BJ (cell line): ENCODE measurements at regions not wholly inside any gene's neighbourhood (a gene's known extent, or its start where the extent isn't known, plus 50 kb on each side); places are given as distances from the start of the nearest gene placed in this dataset.

Experiments used
- CTCF ChIA-PET: fragments of 350-600 bp; formaldehyde crosslinking; extraction: SDS; loops from one replicate; lab custom pipeline; 2021; ENCODE audit warnings: antibody characterized with exemption, inconsistent platforms; lab: Yijun Ruan, JAX
- POLR2A ChIA-PET: fragments of 300-600 bp; sonication (Branson Sonifier 250); formaldehyde crosslinking; extraction: SDS; loops from one replicate; lab custom pipeline; 2021; ENCODE audit warnings: antibody characterized with exemption; lab: Charles Lee
- DNase-seq: peaks from one replicate; pipeline ENCODE4 v3.0.0-alpha.2; 2011; ENCODE audit warnings: low read depth
- H3K27me3 ChIP-seq: 2 replicates; pipeline ENCODE4 v1.6.0; 2011; ENCODE audit warnings: low read length; ENCODE audit not compliant: control insufficient read depth, insufficient read depth
- H3K36me3 ChIP-seq: 2 replicates; pipeline ENCODE4 v1.5.1; 2011; ENCODE audit warnings: low read length; ENCODE audit not compliant: control insufficient read depth, insufficient read depth
- H3K4me3 ChIP-seq: 2 replicates; pipeline ENCODE4 v1.5.1; 2011; ENCODE audit warnings: low read depth, mild to moderate bottlenecking, control low read depth, low read length
- TF ChIP-seq, protein P1 (sequence below): IDR thresholded peaks from 2 replicates; pipeline ENCODE4 v1.5.1; 2011; ENCODE audit warnings: low read depth, mild to moderate bottlenecking, control low read depth, inconsistent platforms, low read length, moderate library complexity; ENCODE audit not compliant: insufficient read depth

DNA sequence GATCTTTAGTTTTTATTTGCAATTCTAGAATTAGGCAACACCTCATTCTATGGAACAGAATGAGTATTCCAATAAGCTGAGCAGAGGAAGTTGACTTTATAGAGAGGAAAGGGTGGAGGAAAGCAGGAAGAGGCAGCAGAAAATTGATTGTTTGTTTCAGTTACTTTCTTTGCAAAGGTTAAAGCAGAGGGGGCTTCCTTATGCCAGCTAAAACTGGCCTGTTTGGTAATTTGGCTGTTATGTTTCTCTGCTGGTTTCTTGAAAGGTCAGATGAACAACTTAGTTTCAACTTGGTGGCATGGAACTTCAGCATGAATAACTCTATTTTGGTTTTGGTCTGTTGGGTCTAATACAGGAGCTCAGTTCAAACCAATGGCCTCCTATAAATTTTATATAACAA lies 190.9 kb upstream of the IL12A start:
- ChIA-PET POLR2A (no interaction called here), CTCF (interaction anchor here (1.3 to 2.0 kb wide), 4 partner anchors 10 to 181 kb away, joined by 3 to 10 read pairs (median 6); no protein-coding TSS in a partner anchor)
- no peak for DNase-seq
- Histone ChIP-seq H3K27me3 (no peaks in the 10 kb centered on the region), H3K4me3 (no peak overlapping the region), H3K36me3 (no peaks in the 10 kb centered on the region)
- TF ChIP-seq, protein P1, sequence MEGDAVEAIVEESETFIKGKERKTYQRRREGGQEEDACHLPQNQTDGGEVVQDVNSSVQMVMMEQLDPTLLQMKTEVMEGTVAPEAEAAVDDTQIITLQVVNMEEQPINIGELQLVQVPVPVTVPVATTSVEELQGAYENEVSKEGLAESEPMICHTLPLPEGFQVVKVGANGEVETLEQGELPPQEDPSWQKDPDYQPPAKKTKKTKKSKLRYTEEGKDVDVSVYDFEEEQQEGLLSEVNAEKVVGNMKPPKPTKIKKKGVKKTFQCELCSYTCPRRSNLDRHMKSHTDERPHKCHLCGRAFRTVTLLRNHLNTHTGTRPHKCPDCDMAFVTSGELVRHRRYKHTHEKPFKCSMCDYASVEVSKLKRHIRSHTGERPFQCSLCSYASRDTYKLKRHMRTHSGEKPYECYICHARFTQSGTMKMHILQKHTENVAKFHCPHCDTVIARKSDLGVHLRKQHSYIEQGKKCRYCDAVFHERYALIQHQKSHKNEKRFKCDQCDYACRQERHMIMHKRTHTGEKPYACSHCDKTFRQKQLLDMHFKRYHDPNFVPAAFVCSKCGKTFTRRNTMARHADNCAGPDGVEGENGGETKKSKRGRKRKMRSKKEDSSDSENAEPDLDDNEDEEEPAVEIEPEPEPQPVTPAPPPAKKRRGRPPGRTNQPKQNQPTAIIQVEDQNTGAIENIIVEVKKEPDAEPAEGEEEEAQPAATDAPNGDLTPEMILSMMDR, result no peak

DNA sequence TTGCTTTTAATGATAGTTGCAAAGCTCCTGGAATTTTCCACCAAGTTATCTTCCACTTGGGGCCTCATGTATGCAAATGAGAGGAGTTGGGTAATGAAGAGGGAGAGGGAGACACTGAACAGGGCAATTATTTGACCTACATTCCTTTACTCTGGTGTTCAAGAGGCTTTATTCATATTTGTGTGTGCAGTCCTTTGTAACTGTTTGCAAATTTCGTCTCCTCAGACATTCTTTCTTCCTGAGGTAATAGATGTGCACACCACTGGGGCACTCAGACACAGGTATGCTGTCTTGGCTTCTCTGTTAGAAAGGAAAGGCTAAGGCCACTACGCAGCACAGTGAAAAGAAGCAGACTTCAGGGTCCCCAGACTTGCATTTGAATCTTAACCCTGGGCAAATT lies 189.7 kb upstream of the IL12A start:
- CTCF ChIA-PET, result interaction anchor here (0.6 to 2.0 kb wide), 7 partner anchors 11 to 182 kb away, joined by 3 to 10 read pairs (median 5); no protein-coding TSS in a partner anchor
- H3K27me3 ChIP-seq, result no peaks in the 10 kb centered on the region

GRCh38 chr3:159800434-159801155 lies 188.0 kb upstream of the IL12A start:
- TF ChIP-seq, protein P1, result no peak
- ChIA-PET CTCF (interaction anchor here (0.6 to 1.8 kb wide), 8 partner anchors 16 to 479 kb away, joined by 3 to 7 read pairs (median 4); no protein-coding TSS in a partner anchor), POLR2A (no interaction called here)
- no peak for DNase-seq
- Histone ChIP-seq H3K27me3 (no peaks in the 10 kb centered on the region), H3K4me3 (no peak overlapping the region), H3K36me3 (no peaks in the 10 kb centered on the region; the same call in 1 of the 2 replicates)

More for the DNA sequence above, 189.7 kb upstream of the IL12A start:
- no peak overlapping the region for H3K4me3 ChIP-seq
- no peaks in the 10 kb centered on the region; the same call in 1 of the 2 replicates for H3K36me3 ChIP-seq
- POLR2A ChIA-PET, result interaction anchor here (0.6 kb wide), 1 partner anchor 58 kb away, joined by 3 read pairs; no protein-coding TSS in a partner anchor
- DNase-seq, result peak; percentile 29
- TF ChIP-seq, protein P1, result no peak

DNA sequence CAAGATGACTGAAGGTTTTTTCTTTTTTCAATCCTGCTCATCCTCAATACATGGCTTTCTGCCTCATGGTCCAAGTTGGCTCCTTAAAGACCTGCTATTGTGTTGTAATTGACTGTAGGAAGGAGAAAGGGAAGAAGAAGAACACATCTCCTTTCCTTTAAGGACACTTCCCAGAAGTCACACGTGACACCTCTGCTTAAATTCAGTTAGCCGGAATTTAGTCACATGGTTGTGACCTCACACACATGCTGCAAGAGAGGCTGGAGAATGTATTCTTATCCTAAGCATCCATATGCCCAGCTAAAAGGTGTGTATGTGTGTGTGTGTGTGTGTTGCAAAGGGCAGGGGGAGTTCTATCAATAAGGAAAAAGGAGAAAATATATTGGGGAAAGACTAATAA lies 185.8 kb upstream of the IL12A start:
- TF ChIP-seq, protein P1, result no peak
- ChIA-PET POLR2A (no interaction called here), CTCF (interaction anchor here (1.0 to 6.4 kb wide), 5 partner anchors 12 to 203 kb away, joined by 3 to 78 read pairs (median 11); no protein-coding TSS in a partner anchor)
- H3K36me3 ChIP-seq, result no peaks in the 10 kb centered on the region; the same call in 1 of the 2 replicates
- no peak overlapping the region for H3K4me3 ChIP-seq
- DNase-seq, result no peak
- no peaks in the 10 kb centered on the region for H3K27me3 ChIP-seq

- no peaks in the 10 kb centered on the region for H3K27me3 ChIP-seq
- TF ChIP-seq, protein P1, result no peak
- ChIA-PET POLR2A (no interaction called here), CTCF (interaction anchor here (1.0 to 6.4 kb wide), 13 partner anchors 13 to 543 kb away, joined by 3 to 78 read pairs (median 11); no protein-coding TSS in a partner anchor)
- no peak overlapping the region for H3K4me3 ChIP-seq
- DNase-seq, result no peak
- no peaks in the 10 kb centered on the region; the same call in 1 of the 2 replicates for H3K36me3 ChIP-seq
These were observed 185.2 kb upstream of the IL12A start for GRCh38 chr3:159803459-159803858.
